IMR-90 (cell line): ENCODE measurements at regions not wholly inside any gene's neighbourhood (a gene's known extent, or its start where the extent isn't known, plus 50 kb on each side); places are given as distances from the start of the nearest gene placed in this dataset.

Experiments used
- ATAC-seq: fragments of 200-7000 bp; cut with Tn5 transposase; 2 replicates; pipeline ENCODE4 v1.9.1; 2020; ENCODE audit warnings: low read depth, mild to moderate bottlenecking, moderate library complexity
- BruUV-seq: library from RNA; stranded (reverse); fragments of 400-500 nt; replicated peaks from 2 replicates; lab custom pipeline; 2021; lab: Mats Ljungman, UMichigan
- CTCF ChIA-PET: fragments of 300-600 bp; formaldehyde crosslinking; extraction: SDS; loops from one replicate; lab custom pipeline; 2021; ENCODE audit warnings: antibody characterized with exemption; lab: Yijun Ruan, JAX
- POLR2A ChIA-PET: fragments of 300-600 bp; sonication (Branson Sonifier 250); formaldehyde crosslinking; loops from one replicate; lab custom pipeline; 2022; ENCODE audit warnings: antibody characterized with exemption; ENCODE audit not compliant: unreplicated experiment; lab: Charles Lee
- DNase-seq: peaks from one replicate; pipeline ENCODE4 v3.0.0; 2013
- H2AFZ ChIP-seq: replicated peaks from 2 replicates; pipeline ENCODE3; 2013; ENCODE audit warnings: low read length, mild to moderate bottlenecking; ENCODE audit not compliant: poor library complexity
- H2AK5ac ChIP-seq: 2 replicates; pipeline ENCODE4 v1.6.1; 2013; ENCODE audit warnings: low read depth, low read length, inconsistent platforms
- H2AK9ac ChIP-seq: replicated peaks from 2 replicates; pipeline ENCODE3; 2013; ENCODE audit warnings: mild to moderate bottlenecking, low read depth, low read length, moderate library complexity; ENCODE audit not compliant: poor library complexity
- H2BK120ac ChIP-seq: 2 replicates; pipeline ENCODE4 v1.6.1; 2013; ENCODE audit warnings: low read depth, low read length, inconsistent platforms
- H2BK15ac ChIP-seq: 3 replicates; pipeline ENCODE4 v1.6.1; 2013; ENCODE audit warnings: low read depth, low read length, inconsistent platforms
- H2BK20ac ChIP-seq: 2 replicates; pipeline ENCODE4 v1.6.1; 2013; ENCODE audit warnings: low read depth, mild to moderate bottlenecking, inconsistent platforms, low read length, moderate library complexity
- H2BK5ac ChIP-seq: 2 replicates; pipeline ENCODE4 v1.6.1; 2013; ENCODE audit warnings: mild to moderate bottlenecking, low read depth, low read length, inconsistent platforms; ENCODE audit not compliant: poor library complexity, severe bottlenecking
- H3K14ac ChIP-seq: replicated peaks from 2 replicates; pipeline ENCODE4 v1.6.1; 2013; ENCODE audit warnings: low read depth, low read length, inconsistent platforms
- H3K18ac ChIP-seq: 2 replicates; pipeline ENCODE4 v1.6.1; 2013; ENCODE audit warnings: low read depth, low read length, control low read depth
- H3K23ac ChIP-seq: 2 replicates; pipeline ENCODE4 v1.6.1; 2013; ENCODE audit warnings: low read depth, low read length, inconsistent platforms
- H3K27ac ChIP-seq: 2 replicates; pipeline ENCODE4 v1.5.1; 2013; ENCODE audit warnings: mild to moderate bottlenecking, control low read depth, low read length; ENCODE audit not compliant: insufficient read depth
- H3K27me3 ChIP-seq: 2 replicates; pipeline ENCODE4 v1.6.1; 2013; ENCODE audit warnings: low read length; ENCODE audit not compliant: control insufficient read depth, insufficient read depth
- H3K36me3 ChIP-seq: 2 replicates; pipeline ENCODE4 v1.6.1; 2013; ENCODE audit warnings: low read length, mixed read lengths; ENCODE audit not compliant: control insufficient read depth, insufficient read depth
- H3K4ac ChIP-seq: 2 replicates; pipeline ENCODE4 v1.6.1; 2013; ENCODE audit warnings: low read depth, low read length, inconsistent platforms
- H3K4me1 ChIP-seq: 2 replicates; pipeline ENCODE4 v1.6.1; 2013; ENCODE audit warnings: low read length, mixed read lengths; ENCODE audit not compliant: control insufficient read depth, insufficient read depth
- H3K4me2 ChIP-seq: 2 replicates; pipeline ENCODE4 v1.6.1; 2013; ENCODE audit warnings: low read depth, mild to moderate bottlenecking, control low read depth, low read length, moderate library complexity
- H3K4me3 ChIP-seq: 2 replicates; pipeline ENCODE4 v1.5.1; 2013; ENCODE audit warnings: low read depth, mild to moderate bottlenecking, control low read depth, low read length, moderate library complexity; ENCODE audit not compliant: insufficient read depth
- H3K56ac ChIP-seq: 2 replicates; pipeline ENCODE4 v1.6.1; 2013; ENCODE audit warnings: low read length, inconsistent platforms; ENCODE audit not compliant: insufficient read depth; ENCODE audit errors: extremely low read depth
- H3K79me1 ChIP-seq, 2 experiments: 2 replicates each; pipeline ENCODE4 v1.6.1; 2013; ENCODE audit warnings: low read length in 2 of 2, inconsistent platforms in 1 of 2, low read depth in 1 of 2
- H3K9ac ChIP-seq: 2 replicates; pipeline ENCODE4 v1.6.1; 2013; ENCODE audit warnings: low read depth, low read length, control low read depth
- H3K9me1 ChIP-seq: 2 replicates; pipeline ENCODE4 v1.6.1; 2013; ENCODE audit warnings: low read length, inconsistent platforms; ENCODE audit not compliant: insufficient read depth
- H3K9me3 ChIP-seq: 2 replicates; pipeline ENCODE4 v1.6.1; 2013; ENCODE audit warnings: low read length; ENCODE audit not compliant: control insufficient read depth, insufficient read depth
- H4K20me1 ChIP-seq: 2 replicates; pipeline ENCODE4 v1.6.1; 2013; ENCODE audit warnings: low read length, inconsistent platforms; ENCODE audit not compliant: insufficient read depth
- H4K5ac ChIP-seq: 2 replicates; pipeline ENCODE4 v1.6.1; 2013; ENCODE audit warnings: mild to moderate bottlenecking, low read depth, low read length, control low read depth
- H4K8ac ChIP-seq, 2 experiments: 2 replicates each; pipeline ENCODE4 v1.6.1; 2013; ENCODE audit warnings: low read depth in 2 of 2, low read length in 2 of 2, control low read depth in 1 of 2, inconsistent platforms in 1 of 2
- H4K91ac ChIP-seq: 2 replicates; pipeline ENCODE4 v1.6.1; 2013; ENCODE audit warnings: low read depth, low read length, inconsistent platforms; ENCODE audit not compliant: insufficient read depth
- POLR2A ChIP-seq: IDR thresholded peaks from 2 replicates; pipeline ENCODE4 v1.6.1; 2012; ENCODE audit warnings: mild to moderate bottlenecking, low read depth, low read length
- RAD21 ChIP-seq: IDR thresholded peaks from 2 replicates; pipeline ENCODE4 v1.6.1; 2012; ENCODE audit warnings: low read length, improper control_type of control experiment
- RFX5 ChIP-seq: IDR thresholded peaks from 2 replicates; pipeline ENCODE4 v1.8.0; 2012; ENCODE audit warnings: low read depth, mild to moderate bottlenecking, low read length, moderate library complexity
- WGBS, 2 experiments: methylation state at CpG; one replicate each; pipeline versions ENCODE4 v1.1.5 to v1.1.7; 2013; ENCODE audit warnings: missing lambda C conversion rate in 2 of 2; ENCODE audit not compliant: insufficient read length in 1 of 2; ENCODE audit errors: extremely low coverage in 2 of 2; 5-methylcytosine and 5-hydroxymethylcytosine counted together
- dilution Hi-C: fragments of 300-500 bp; cut with HindIII; formaldehyde crosslinking; loops from one replicate; pipeline ENCODE4 v1.14.3; 2018; ENCODE audit warnings: low sequenced_read_pairs; ENCODE audit not compliant: unreplicated experiment
- in situ Hi-C: fragments of 300-500 bp; cut with MboI; formaldehyde crosslinking; loops from 3 replicates; pipeline ENCODE4 v1.14.3; 2019; ENCODE audit warnings: low sequenced_read_pairs, inconsistent platforms, mixed read lengths
- intact Hi-C: fragments of 100-400 bp; cut with micrococcal nuclease; formaldehyde crosslinking; loops from 2 replicates; pipeline ENCODE4 v1.10.0; 2022
- TF ChIP-seq, protein P1 (sequence below): conservative IDR thresholded peaks from 2 replicates; pipeline ENCODE4 v1.5.1; 2012; ENCODE audit warnings: mild to moderate bottlenecking, low read depth, low read length, improper control_type of control experiment
- TF ChIP-seq, protein P2 (sequence below): fragments of 150-350 bp; IDR thresholded peaks from 2 replicates; pipeline ENCODE4 v1.6.1; 2017; ENCODE audit warnings: mild to moderate bottlenecking, antibody characterized with exemption, low read length, low read depth

DNA sequence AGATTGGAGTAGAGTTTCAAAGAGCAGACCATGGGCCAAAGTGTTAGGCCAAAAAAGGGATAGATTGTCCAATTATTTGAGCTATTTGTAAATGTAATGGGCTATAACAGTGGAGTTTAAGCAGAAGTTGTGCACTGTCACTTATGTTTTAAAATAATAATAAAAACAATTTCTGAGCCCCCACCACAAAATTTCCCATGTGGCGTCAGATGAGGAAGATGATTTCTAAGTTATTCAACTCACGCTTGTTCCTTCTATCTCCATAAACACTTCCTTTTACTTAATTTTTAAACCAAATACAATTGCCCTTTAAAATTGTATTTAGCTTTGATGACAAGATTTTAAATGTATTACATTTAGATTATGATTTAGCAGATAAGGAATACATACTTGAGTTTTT is 330.0 kb downstream of the PTPRC start:
- no peaks in the 10 kb centered on the region for H4K20me1 ChIP-seq
- H3K9ac ChIP-seq: no peak overlapping the region
- H2BK15ac ChIP-seq: no peak overlapping the region
- no peak overlapping the region for H3K4ac ChIP-seq
- H2BK20ac ChIP-seq: no peak overlapping the region
- intact Hi-C loops: no loop called here
- H4K5ac ChIP-seq: no peak overlapping the region
- no peak overlapping the region for H2AFZ ChIP-seq
- ChIA-PET CTCF (no interaction called here), POLR2A (interaction anchor here (0.7 kb wide), 1 partner anchor 1012 kb away, joined by 3 read pairs; no protein-coding TSS in a partner anchor)
- WGBS, 2 experiments: 100% methylated on average over 1 of the region's 2 CpGs; no CpG with 5 or more reads in 1 of the 2 experiments
- H4K8ac ChIP-seq: no peak overlapping the region
- TF ChIP-seq RFX5 (no peak), RAD21 (no peak), POLR2A (no peak)
- TF ChIP-seq, protein P1, sequence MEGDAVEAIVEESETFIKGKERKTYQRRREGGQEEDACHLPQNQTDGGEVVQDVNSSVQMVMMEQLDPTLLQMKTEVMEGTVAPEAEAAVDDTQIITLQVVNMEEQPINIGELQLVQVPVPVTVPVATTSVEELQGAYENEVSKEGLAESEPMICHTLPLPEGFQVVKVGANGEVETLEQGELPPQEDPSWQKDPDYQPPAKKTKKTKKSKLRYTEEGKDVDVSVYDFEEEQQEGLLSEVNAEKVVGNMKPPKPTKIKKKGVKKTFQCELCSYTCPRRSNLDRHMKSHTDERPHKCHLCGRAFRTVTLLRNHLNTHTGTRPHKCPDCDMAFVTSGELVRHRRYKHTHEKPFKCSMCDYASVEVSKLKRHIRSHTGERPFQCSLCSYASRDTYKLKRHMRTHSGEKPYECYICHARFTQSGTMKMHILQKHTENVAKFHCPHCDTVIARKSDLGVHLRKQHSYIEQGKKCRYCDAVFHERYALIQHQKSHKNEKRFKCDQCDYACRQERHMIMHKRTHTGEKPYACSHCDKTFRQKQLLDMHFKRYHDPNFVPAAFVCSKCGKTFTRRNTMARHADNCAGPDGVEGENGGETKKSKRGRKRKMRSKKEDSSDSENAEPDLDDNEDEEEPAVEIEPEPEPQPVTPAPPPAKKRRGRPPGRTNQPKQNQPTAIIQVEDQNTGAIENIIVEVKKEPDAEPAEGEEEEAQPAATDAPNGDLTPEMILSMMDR: no peak
- TF ChIP-seq, protein P2, sequence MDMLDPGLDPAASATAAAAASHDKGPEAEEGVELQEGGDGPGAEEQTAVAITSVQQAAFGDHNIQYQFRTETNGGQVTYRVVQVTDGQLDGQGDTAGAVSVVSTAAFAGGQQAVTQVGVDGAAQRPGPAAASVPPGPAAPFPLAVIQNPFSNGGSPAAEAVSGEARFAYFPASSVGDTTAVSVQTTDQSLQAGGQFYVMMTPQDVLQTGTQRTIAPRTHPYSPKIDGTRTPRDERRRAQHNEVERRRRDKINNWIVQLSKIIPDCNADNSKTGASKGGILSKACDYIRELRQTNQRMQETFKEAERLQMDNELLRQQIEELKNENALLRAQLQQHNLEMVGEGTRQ: no peak
- no peak overlapping the region for H3K23ac ChIP-seq
- no peak overlapping the region for H2BK5ac ChIP-seq
- DNase-seq (no peak), ATAC-seq (no peak)
- no peak overlapping the region for H3K4me2 ChIP-seq
- H3K27ac ChIP-seq: no peak overlapping the region
- H2BK120ac ChIP-seq: no peak overlapping the region
- H3K14ac ChIP-seq: no peak overlapping the region
- no peaks in the 10 kb centered on the region for H3K79me1 ChIP-seq
- no peak overlapping the region for H3K18ac ChIP-seq
- no peaks in the 10 kb centered on the region for H3K27me3 ChIP-seq
- H2AK5ac ChIP-seq: no peak overlapping the region
- no peak overlapping the region for H2AK9ac ChIP-seq
- no peaks in the 10 kb centered on the region for H3K4me1 ChIP-seq
- BruUV-seq: no TSS peak
- no peaks in the 10 kb centered on the region for H3K9me3 ChIP-seq
- H3K9me1 ChIP-seq: no peaks in the 10 kb centered on the region
- no peak overlapping the region for H3K4me3 ChIP-seq
- dilution Hi-C loops: no loop called here
- H3K56ac ChIP-seq: no peak overlapping the region
- no peak overlapping the region for H4K91ac ChIP-seq
- in situ Hi-C loops: no loop called here
- no peaks in the 10 kb centered on the region for H3K36me3 ChIP-seq
